ENCODE measurements at regions not wholly inside any gene's neighbourhood (a gene's known extent, or its start where the extent isn't known, plus 50 kb on each side); places are given as distances from the start of the nearest gene placed in this dataset.

- TF ChIP-seq ZNF565 (CRISPR knock-in tag; conservative IDR thresholded peaks at IDR 0.05; ENCODE audit: low read depth), result no peak
- ATAC-seq, result no peak
Measured at GRCh38 chr2:377414-377813, 89.5 kb upstream of the ALKAL2 start.

DNA sequence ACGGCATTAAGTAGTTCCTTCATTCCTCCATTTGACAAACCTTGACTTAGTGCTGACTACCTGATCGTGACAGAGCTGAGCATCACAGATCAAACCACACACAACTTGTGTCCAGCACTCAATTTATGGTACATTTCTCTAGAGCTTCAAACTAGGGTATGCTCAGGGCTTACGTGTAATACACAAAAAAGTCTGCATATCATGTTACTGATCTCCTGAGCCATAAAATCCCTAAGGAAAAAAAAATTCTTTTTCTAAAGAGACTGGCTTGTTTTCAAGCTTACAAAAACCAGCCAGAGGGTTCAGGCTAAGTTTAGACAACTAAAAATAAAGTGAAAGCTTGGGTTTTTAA, 88.0 kb upstream of the ALKAL2 start:
- ATAC-seq, result no peak
- TF ChIP-seq BACH2 (CRISPR knock-in tag; IDR thresholded peaks at IDR 0.05; ENCODE audit: borderline replicate concordance) (no peak), CSDC2 (CRISPR knock-in tag; IDR thresholded peaks at IDR 0.05) (no peak), OSR1 (CRISPR knock-in tag; IDR thresholded peaks at IDR 0.05) (no peak), ZNF8 (CRISPR knock-in tag; IDR thresholded peaks at IDR 0.05) (no peak), RARB (CRISPR knock-in tag; IDR thresholded peaks at IDR 0.05) (no peak), ARNTL (CRISPR knock-in tag; IDR thresholded peaks at IDR 0.05; ENCODE audit: borderline replicate concordance, low read depth) (no peak), ZC3H10 (CRISPR knock-in tag; IDR thresholded peaks at IDR 0.05) (no peak)
- TF ChIP-seq, protein P1, sequence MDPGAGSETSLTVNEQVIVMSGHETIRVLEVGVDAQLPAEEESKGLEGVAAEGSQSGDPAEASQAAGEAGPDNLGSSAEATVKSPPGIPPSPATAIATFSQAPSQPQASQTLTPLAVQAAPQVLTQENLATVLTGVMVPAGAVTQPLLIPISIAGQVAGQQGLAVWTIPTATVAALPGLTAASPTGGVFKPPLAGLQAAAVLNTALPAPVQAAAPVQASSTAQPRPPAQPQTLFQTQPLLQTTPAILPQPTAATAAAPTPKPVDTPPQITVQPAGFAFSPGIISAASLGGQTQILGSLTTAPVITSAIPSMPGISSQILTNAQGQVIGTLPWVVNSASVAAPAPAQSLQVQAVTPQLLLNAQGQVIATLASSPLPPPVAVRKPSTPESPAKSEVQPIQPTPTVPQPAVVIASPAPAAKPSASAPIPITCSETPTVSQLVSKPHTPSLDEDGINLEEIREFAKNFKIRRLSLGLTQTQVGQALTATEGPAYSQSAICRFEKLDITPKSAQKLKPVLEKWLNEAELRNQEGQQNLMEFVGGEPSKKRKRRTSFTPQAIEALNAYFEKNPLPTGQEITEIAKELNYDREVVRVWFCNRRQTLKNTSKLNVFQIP (CRISPR knock-in tag; IDR thresholded peaks at IDR 0.05; ENCODE audit: borderline replicate concordance, low read depth), result no peak
- TF ChIP-seq, protein P2, sequence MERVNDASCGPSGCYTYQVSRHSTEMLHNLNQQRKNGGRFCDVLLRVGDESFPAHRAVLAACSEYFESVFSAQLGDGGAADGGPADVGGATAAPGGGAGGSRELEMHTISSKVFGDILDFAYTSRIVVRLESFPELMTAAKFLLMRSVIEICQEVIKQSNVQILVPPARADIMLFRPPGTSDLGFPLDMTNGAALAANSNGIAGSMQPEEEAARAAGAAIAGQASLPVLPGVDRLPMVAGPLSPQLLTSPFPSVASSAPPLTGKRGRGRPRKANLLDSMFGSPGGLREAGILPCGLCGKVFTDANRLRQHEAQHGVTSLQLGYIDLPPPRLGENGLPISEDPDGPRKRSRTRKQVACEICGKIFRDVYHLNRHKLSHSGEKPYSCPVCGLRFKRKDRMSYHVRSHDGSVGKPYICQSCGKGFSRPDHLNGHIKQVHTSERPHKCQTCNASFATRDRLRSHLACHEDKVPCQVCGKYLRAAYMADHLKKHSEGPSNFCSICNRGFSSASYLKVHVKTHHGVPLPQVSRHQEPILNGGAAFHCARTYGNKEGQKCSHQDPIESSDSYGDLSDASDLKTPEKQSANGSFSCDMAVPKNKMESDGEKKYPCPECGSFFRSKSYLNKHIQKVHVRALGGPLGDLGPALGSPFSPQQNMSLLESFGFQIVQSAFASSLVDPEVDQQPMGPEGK (CRISPR knock-in tag; IDR thresholded peaks at IDR 0.05; ENCODE audit: borderline replicate concordance), result no peak
- TF ChIP-seq, protein P3, sequence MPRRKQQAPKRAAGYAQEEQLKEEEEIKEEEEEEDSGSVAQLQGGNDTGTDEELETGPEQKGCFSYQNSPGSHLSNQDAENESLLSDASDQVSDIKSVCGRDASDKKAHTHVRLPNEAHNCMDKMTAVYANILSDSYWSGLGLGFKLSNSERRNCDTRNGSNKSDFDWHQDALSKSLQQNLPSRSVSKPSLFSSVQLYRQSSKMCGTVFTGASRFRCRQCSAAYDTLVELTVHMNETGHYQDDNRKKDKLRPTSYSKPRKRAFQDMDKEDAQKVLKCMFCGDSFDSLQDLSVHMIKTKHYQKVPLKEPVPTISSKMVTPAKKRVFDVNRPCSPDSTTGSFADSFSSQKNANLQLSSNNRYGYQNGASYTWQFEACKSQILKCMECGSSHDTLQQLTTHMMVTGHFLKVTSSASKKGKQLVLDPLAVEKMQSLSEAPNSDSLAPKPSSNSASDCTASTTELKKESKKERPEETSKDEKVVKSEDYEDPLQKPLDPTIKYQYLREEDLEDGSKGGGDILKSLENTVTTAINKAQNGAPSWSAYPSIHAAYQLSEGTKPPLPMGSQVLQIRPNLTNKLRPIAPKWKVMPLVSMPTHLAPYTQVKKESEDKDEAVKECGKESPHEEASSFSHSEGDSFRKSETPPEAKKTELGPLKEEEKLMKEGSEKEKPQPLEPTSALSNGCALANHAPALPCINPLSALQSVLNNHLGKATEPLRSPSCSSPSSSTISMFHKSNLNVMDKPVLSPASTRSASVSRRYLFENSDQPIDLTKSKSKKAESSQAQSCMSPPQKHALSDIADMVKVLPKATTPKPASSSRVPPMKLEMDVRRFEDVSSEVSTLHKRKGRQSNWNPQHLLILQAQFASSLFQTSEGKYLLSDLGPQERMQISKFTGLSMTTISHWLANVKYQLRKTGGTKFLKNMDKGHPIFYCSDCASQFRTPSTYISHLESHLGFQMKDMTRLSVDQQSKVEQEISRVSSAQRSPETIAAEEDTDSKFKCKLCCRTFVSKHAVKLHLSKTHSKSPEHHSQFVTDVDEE (CRISPR knock-in tag; IDR thresholded peaks at IDR 0.05), result no peak

GRCh38 chr2:375270-375955, 87.5 kb upstream of the ALKAL2 start:
- TF ChIP-seq OSR1 (CRISPR knock-in tag; IDR thresholded peaks at IDR 0.05), result no peak
- no peak for ATAC-seq

DNA sequence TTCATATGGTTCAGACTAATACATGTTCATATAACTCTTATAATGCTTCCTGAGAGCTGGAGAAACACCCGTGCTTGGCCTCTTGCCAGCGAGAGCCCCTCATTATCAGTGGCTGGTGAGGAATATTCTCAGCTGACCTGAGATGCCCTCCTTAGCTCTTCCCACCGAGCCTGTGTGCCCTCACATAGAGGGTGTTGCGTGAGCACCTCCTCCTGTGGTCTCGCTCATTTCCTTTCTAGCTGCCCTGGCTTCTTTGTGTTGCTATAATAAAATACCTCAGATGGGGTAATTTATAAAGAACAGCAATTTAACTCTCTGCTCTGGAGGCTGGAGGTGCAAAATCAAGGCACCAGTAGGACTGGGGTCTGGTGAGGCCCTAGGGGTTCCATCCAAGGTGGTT, 80.5 kb upstream of the ALKAL2 start:
- no peak for ATAC-seq
- no peak for TF ChIP-seq TCF4 (CRISPR knock-in tag; IDR thresholded peaks at IDR 0.05; ENCODE audit: borderline replicate concordance)
- TF ChIP-seq GLIS3 (CRISPR knock-in tag; IDR thresholded peaks at IDR 0.05), result no peak
- TF ChIP-seq, protein P3 (CRISPR knock-in tag; IDR thresholded peaks at IDR 0.05), result no peak
- no peak for TF ChIP-seq BACH2 (CRISPR knock-in tag; IDR thresholded peaks at IDR 0.05; ENCODE audit: borderline replicate concordance)
- no peak for TF ChIP-seq ZNF8 (CRISPR knock-in tag; IDR thresholded peaks at IDR 0.05)
- no peak for TF ChIP-seq ZFP3 (CRISPR knock-in tag; IDR thresholded peaks at IDR 0.05)
- no peak for TF ChIP-seq RARB (CRISPR knock-in tag; IDR thresholded peaks at IDR 0.05)
- no peak for TF ChIP-seq CSDC2 (CRISPR knock-in tag; IDR thresholded peaks at IDR 0.05)
- TF ChIP-seq ZNF70 (CRISPR knock-in tag; IDR thresholded peaks at IDR 0.05), result no peak
- no peak for TF ChIP-seq ISL1 (CRISPR knock-in tag; IDR thresholded peaks at IDR 0.05)
- TF ChIP-seq, protein P2 (CRISPR knock-in tag; IDR thresholded peaks at IDR 0.05; ENCODE audit: borderline replicate concordance), result no peak
- no peak for TF ChIP-seq CSRNP3 (CRISPR knock-in tag; IDR thresholded peaks at IDR 0.05)
- no peak for TF ChIP-seq OSR1 (CRISPR knock-in tag; IDR thresholded peaks at IDR 0.05)
- TF ChIP-seq, protein P4, sequence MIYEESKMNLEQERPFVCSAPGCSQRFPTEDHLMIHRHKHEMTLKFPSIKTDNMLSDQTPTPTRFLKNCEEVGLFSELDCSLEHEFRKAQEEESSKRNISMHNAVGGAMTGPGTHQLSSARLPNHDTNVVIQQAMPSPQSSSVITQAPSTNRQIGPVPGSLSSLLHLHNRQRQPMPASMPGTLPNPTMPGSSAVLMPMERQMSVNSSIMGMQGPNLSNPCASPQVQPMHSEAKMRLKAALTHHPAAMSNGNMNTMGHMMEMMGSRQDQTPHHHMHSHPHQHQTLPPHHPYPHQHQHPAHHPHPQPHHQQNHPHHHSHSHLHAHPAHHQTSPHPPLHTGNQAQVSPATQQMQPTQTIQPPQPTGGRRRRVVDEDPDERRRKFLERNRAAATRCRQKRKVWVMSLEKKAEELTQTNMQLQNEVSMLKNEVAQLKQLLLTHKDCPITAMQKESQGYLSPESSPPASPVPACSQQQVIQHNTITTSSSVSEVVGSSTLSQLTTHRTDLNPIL (CRISPR knock-in tag; IDR thresholded peaks at IDR 0.05; ENCODE audit: low read depth), result no peak
- no peak for TF ChIP-seq ESRRG (CRISPR knock-in tag; IDR thresholded peaks at IDR 0.05)
- no peak for TF ChIP-seq SNAI2 (CRISPR knock-in tag; IDR thresholded peaks at IDR 0.05)
- no peak for TF ChIP-seq TOX (CRISPR knock-in tag; IDR thresholded peaks at IDR 0.05; ENCODE audit: borderline replicate concordance)
- TF ChIP-seq ZNF565 (CRISPR knock-in tag; conservative IDR thresholded peaks at IDR 0.05; ENCODE audit: low read depth), result no peak
